ENCODE measurements at regions not wholly inside any gene's neighbourhood (a gene's known extent, or its start where the extent isn't known, plus 50 kb on each side); places are given as distances from the start of the nearest gene placed in this dataset.

- Histone ChIP-seq H3K4me1 (no peaks in the 10 kb centered on the region), H3K36me3 (no peaks in the 10 kb centered on the region), H3K9me3 (no peaks in the 10 kb centered on the region), H3K27ac (no peak overlapping the region), H3K4me3 (no peak overlapping the region), H3K27me3 (no peaks in the 10 kb centered on the region)
- TF ChIP-seq, protein P1, sequence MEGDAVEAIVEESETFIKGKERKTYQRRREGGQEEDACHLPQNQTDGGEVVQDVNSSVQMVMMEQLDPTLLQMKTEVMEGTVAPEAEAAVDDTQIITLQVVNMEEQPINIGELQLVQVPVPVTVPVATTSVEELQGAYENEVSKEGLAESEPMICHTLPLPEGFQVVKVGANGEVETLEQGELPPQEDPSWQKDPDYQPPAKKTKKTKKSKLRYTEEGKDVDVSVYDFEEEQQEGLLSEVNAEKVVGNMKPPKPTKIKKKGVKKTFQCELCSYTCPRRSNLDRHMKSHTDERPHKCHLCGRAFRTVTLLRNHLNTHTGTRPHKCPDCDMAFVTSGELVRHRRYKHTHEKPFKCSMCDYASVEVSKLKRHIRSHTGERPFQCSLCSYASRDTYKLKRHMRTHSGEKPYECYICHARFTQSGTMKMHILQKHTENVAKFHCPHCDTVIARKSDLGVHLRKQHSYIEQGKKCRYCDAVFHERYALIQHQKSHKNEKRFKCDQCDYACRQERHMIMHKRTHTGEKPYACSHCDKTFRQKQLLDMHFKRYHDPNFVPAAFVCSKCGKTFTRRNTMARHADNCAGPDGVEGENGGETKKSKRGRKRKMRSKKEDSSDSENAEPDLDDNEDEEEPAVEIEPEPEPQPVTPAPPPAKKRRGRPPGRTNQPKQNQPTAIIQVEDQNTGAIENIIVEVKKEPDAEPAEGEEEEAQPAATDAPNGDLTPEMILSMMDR (IDR thresholded peaks at IDR 0.05) = no peak
- intact Hi-C loops (cut with DNase I) = no loop called here
- no peak for DNase-seq (ENCODE audit: low spot score in 2 of 2)
Observed at GRCh38 chr2:75800456-75800855, 89.7 kb upstream of the GCFC2 start.

- H3K4me1 ChIP-seq = no peaks in the 10 kb centered on the region
- no peak overlapping the region for H3K27ac ChIP-seq
- TF ChIP-seq, protein P1 (IDR thresholded peaks at IDR 0.05) = no peak
- no peaks in the 10 kb centered on the region for H3K27me3 ChIP-seq
- no peaks in the 10 kb centered on the region for H3K9me3 ChIP-seq
- intact Hi-C loops (cut with DNase I) = no loop called here
- DNase-seq (ENCODE audit: low spot score in 2 of 2) = no peak
- H3K36me3 ChIP-seq = no peaks in the 10 kb centered on the region
- H3K4me3 ChIP-seq = no peak overlapping the region
Observed at GRCh38 chr2:75799859-75800258, 89.1 kb upstream of the GCFC2 start.

- TF ChIP-seq, protein P1 (IDR thresholded peaks at IDR 0.05) = no peak
- Histone ChIP-seq H3K4me1 (no peaks in the 10 kb centered on the region), H3K9me3 (no peaks in the 10 kb centered on the region), H3K27ac (no peak overlapping the region), H3K27me3 (no peaks in the 10 kb centered on the region), H3K4me3 (no peak overlapping the region), H3K36me3 (no peaks in the 10 kb centered on the region)
- intact Hi-C loops (cut with DNase I) = no loop called here
- no peak for DNase-seq (ENCODE audit: low spot score in 2 of 2)
Observed at GRCh38 chr2:75798569-75798968, 87.9 kb upstream of the GCFC2 start.

DNA sequence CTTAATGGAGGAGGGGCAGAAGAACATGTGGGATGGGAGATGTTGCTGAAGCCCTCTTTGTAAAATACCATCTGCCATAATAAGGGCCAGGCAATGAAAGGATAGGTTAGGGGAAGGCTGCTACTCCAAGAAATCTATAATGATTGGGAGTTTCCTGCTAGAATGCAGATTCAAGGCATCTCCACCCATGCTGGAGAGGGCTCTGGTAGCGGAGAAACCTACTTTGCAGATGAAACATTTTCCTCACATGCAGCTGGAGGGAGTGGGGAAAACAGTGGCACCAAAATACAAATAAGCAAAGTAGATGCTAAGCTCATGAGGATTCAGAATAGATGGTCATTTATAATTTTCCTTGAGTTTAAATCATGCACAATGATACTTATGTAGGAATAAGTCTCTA, 82.3 kb upstream of the GCFC2 start:
- Histone ChIP-seq H3K9me3 (no peaks in the 10 kb centered on the region), H3K4me1 (no peaks in the 10 kb centered on the region), H3K27me3 (no peaks in the 10 kb centered on the region), H3K36me3 (no peaks in the 10 kb centered on the region), H3K4me3 (no peak overlapping the region), H3K27ac (no peak overlapping the region)
- intact Hi-C loops (cut with DNase I) = no loop called here
- TF ChIP-seq, protein P1 (IDR thresholded peaks at IDR 0.05) = no peak
- DNase-seq (ENCODE audit: low spot score in 2 of 2) = no peak

- intact Hi-C loops (cut with DNase I) = no loop called here
- H3K27ac ChIP-seq = no peak overlapping the region
- no peaks in the 10 kb centered on the region for H3K9me3 ChIP-seq
- no peaks in the 10 kb centered on the region for H3K36me3 ChIP-seq
- H3K4me1 ChIP-seq = no peaks in the 10 kb centered on the region
- H3K4me3 ChIP-seq = no peak overlapping the region
- TF ChIP-seq, protein P1 (IDR thresholded peaks at IDR 0.05) = no peak
- no peak for DNase-seq (ENCODE audit: low spot score in 2 of 2)
- H3K27me3 ChIP-seq = no peaks in the 10 kb centered on the region
Observed at GRCh38 chr2:75792146-75792545, 81.4 kb upstream of the GCFC2 start.

DNA sequence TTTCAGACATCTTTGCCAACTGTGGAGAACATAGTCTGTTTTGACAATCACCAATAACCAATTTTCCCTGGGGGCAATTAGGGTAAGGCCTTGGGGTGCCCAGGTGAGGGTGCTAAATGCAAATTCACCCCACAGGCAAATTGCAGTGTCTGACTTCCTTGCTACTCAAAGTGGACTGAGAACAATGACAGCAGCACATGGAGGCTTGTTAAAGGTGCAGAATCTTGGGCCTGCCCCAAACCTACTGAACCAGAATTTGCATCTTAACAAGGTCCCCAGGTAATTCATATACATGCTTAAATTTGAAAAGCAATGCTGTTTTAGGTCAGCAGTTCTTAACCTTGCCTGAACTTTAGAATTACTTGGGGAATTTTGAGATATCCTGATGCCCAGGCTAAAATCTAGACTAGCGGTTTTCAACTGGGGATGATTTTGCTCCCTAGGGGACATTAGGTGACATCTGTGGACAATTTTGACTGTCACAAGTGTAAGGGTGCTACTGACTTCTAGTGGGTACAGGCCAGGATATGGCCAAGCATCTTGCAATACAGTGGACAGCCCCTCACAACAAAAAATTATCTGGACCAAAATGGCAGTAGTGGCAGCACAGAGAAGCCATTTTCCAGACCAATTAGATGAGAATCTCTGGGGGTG, 80.2 kb upstream of the GCFC2 start:
- no peaks in the 10 kb centered on the region for H3K4me1 ChIP-seq
- intact Hi-C loops (cut with DNase I) = no loop called here
- H3K9me3 ChIP-seq = no peaks in the 10 kb centered on the region
- DNase-seq (ENCODE audit: low spot score in 2 of 2) = no peak
- TF ChIP-seq, protein P1 (IDR thresholded peaks at IDR 0.05) = no peak
- no peaks in the 10 kb centered on the region for H3K27me3 ChIP-seq
- no peak overlapping the region for H3K27ac ChIP-seq
- H3K36me3 ChIP-seq = no peaks in the 10 kb centered on the region
- H3K4me3 ChIP-seq = no peak overlapping the region

Data from ascending aorta (tissue), 2 donors.